Chondrocyte (in vitro differentiated cells): ENCODE measurements at regions not wholly inside any gene's neighbourhood (a gene's known extent, or its start where the extent isn't known, plus 50 kb on each side); places are given as distances from the start of the nearest gene placed in this dataset.

Experiments used
- DNase-seq: peaks from one replicate; pipeline ENCODE4 v3.0.0; 2021; ENCODE audit warnings: mixed read lengths, low spot score
- H3K27ac Mint-ChIP-seq: one replicate; pipeline ENCODE4 v1.8.0; 2021; ENCODE audit warnings: mild to moderate bottlenecking, moderate library complexity, mixed read lengths; ENCODE audit not compliant: unreplicated experiment
- H3K27me3 Mint-ChIP-seq: 2 replicates; pipeline ENCODE4 v1.8.0; 2021; ENCODE audit warnings: low read depth, mixed read lengths
- H3K36me3 Mint-ChIP-seq: 2 replicates; pipeline ENCODE4 v1.8.0; 2021; ENCODE audit warnings: low read depth, mixed read lengths
- H3K4me1 Mint-ChIP-seq: 2 replicates; pipeline ENCODE4 v1.8.0; 2021; ENCODE audit warnings: low read depth, mild to moderate bottlenecking, mixed read lengths
- H3K4me3 Mint-ChIP-seq: one replicate; pipeline ENCODE4 v1.8.0; 2021; ENCODE audit warnings: mild to moderate bottlenecking, moderate library complexity, mixed read lengths; ENCODE audit not compliant: unreplicated experiment
- H3K9me3 Mint-ChIP-seq: 2 replicates; pipeline ENCODE4 v1.8.0; 2021; ENCODE audit warnings: low read depth, mixed read lengths
- TF ChIP-seq, protein P1 (sequence below): fragments of 200-600 bp; sonication (generic); IDR thresholded peaks from 2 replicates; pipeline ENCODE4 v1.5.0; 2021; ENCODE audit warnings: antibody characterized with exemption, mild to moderate bottlenecking, moderate library complexity

DNA sequence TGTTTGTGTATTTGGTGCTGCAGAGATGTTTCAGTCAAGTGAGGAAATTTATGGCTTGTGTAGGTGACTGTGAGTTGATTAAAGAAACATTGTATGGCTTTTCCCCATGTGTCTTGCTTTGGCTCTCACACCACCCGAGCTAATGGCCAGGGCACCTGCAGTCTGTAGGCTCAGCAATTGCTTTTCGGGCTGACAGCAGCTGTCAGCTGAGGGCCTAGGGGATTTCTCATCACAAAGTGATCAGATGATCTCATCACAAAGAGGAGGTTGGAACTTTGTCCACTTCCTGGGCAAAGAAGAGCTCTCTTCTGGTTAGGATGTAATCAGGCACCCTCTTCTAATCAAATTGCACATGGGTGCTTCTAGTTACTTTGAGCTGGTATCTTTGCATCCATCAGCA, 632.2 kb downstream of the SLC4A3 start:
- Mint-ChIP-seq H3K9me3 (no peaks in the 10 kb centered on the region), H3K4me3 (no peak overlapping the region), H3K36me3 (no peaks in the 10 kb centered on the region), H3K4me1 (peaks cover under 1% of the 10 kb centered on the region), H3K27ac (no peak overlapping the region), H3K27me3 (no peaks in the 10 kb centered on the region)
- TF ChIP-seq, protein P1, sequence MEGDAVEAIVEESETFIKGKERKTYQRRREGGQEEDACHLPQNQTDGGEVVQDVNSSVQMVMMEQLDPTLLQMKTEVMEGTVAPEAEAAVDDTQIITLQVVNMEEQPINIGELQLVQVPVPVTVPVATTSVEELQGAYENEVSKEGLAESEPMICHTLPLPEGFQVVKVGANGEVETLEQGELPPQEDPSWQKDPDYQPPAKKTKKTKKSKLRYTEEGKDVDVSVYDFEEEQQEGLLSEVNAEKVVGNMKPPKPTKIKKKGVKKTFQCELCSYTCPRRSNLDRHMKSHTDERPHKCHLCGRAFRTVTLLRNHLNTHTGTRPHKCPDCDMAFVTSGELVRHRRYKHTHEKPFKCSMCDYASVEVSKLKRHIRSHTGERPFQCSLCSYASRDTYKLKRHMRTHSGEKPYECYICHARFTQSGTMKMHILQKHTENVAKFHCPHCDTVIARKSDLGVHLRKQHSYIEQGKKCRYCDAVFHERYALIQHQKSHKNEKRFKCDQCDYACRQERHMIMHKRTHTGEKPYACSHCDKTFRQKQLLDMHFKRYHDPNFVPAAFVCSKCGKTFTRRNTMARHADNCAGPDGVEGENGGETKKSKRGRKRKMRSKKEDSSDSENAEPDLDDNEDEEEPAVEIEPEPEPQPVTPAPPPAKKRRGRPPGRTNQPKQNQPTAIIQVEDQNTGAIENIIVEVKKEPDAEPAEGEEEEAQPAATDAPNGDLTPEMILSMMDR, result no peak
- DNase-seq, result no peak

DNA sequence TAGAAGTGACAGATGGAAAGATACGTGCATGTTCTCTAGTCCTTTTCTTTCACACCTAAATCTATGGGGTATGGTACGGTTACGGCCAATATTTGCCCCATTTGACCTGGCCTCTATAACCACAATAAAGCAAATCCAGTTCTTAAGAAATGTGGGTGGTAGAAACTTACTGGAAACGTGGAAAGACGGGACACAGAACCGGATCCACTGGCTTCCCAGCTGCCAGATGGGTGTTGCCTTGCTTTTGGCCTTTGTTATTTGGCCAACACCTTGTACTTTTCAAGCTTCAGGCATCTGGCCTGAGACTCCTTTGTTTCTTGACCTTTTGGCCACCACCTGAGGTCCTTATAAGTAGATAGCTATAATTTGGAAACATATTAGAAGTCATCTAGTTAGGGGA, 635.9 kb downstream of the SLC4A3 start:
- Mint-ChIP-seq H3K27ac (no peak overlapping the region), H3K27me3 (no peaks in the 10 kb centered on the region), H3K4me1 (peaks cover 5% of the 10 kb centered on the region), H3K4me3 (no peak overlapping the region), H3K36me3 (no peaks in the 10 kb centered on the region), H3K9me3 (peaks cover 2% of the 10 kb centered on the region)
- TF ChIP-seq, protein P1, result no peak
- DNase-seq, result no peak

DNA sequence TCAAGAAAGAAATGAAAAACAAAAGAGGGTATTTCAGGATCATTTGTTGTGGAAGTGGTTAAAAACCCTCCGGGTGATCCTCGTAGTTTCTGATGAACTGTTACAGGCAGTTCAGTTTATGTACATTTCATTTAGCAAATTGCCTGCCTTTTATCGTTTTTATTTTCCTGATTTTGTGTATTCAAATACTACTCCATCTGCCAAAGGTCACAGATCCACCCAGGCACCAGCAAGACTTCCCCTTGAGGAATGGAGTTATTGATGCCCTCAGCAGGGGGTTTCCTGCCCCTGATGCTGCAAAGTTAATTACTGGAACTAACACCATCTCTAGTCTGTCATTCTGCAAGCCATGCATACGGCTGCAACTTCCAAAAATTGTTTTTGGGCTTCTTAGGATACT, 641.9 kb downstream of the SLC4A3 start:
- Mint-ChIP-seq H3K4me1 (peaks cover 10% of the 10 kb centered on the region), H3K27ac (no peak overlapping the region), H3K9me3 (peaks cover 2% of the 10 kb centered on the region), H3K27me3 (no peaks in the 10 kb centered on the region), H3K4me3 (no peak overlapping the region), H3K36me3 (no peaks in the 10 kb centered on the region)
- no peak for DNase-seq
- TF ChIP-seq, protein P1, result no peak

DNA sequence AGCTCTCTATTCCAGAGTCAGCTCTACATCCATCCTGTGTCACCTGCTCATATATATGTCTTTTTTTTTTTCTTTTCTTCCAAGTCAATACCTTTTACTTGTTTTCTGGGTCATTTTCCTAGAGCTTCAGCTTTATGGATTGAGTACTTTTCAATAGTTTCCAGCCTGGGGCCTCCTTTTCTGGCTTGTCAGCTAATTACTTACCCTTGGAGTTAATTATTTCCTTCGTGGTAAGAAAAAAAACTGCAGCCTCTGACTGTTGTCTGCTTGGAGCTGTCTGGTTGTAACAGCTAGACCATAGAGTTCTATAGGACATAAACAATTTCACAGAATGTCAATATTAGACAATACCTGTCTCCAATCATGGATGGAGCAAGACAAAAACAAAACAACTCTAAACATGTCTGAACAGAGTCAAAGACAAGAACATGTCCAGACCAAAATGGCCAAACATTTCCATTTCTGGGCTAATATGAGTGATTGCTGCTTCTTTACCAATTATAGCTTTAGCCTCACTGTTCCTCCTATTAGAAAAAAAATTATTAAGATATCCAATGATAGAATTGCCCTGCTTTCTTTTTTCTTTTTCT, 643.1 kb downstream of the SLC4A3 start:
- DNase-seq, result no peak
- no peaks in the 10 kb centered on the region for H3K27me3 Mint-ChIP-seq
- TF ChIP-seq, protein P1, result no peak
- no peak overlapping the region for H3K27ac Mint-ChIP-seq
- no peak overlapping the region for H3K4me3 Mint-ChIP-seq
- no peaks in the 10 kb centered on the region for H3K36me3 Mint-ChIP-seq
- H3K9me3 Mint-ChIP-seq, result peaks cover 2% of the 10 kb centered on the region
- H3K4me1 Mint-ChIP-seq, result peaks cover 7% of the 10 kb centered on the region

DNA sequence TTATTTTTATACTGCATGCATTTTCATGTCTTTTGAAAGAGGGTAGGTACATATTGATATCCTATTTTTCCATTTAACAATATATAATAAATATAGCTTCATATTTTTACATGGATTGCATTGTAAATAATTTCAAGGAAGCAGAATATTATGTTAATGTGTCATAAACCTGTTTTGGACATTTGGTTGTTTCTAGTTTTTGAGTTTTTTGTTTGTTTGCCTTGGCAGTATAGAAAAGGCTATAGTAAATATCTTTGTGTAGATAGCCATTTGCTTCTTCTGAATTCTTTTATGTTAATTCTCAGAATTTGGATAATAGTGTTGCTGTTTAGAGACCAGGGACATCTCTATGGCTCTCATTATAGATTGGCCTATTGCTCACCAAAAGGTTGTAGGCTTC, 645.2 kb downstream of the SLC4A3 start:
- Mint-ChIP-seq H3K4me3 (no peak overlapping the region), H3K36me3 (no peaks in the 10 kb centered on the region), H3K27ac (no peak overlapping the region), H3K9me3 (no peaks in the 10 kb centered on the region), H3K27me3 (no peaks in the 10 kb centered on the region), H3K4me1 (peaks cover 26% of the 10 kb centered on the region)
- TF ChIP-seq, protein P1, result no peak
- no peak for DNase-seq
